ENCODE measurements at regions not wholly inside any gene's neighbourhood (a gene's known extent, or its start where the extent isn't known, plus 50 kb on each side); places are given as distances from the start of the nearest gene placed in this dataset.
A peak's percentile ranks its signal among the peaks of the same experiment; 100 is the strongest.

DNA sequence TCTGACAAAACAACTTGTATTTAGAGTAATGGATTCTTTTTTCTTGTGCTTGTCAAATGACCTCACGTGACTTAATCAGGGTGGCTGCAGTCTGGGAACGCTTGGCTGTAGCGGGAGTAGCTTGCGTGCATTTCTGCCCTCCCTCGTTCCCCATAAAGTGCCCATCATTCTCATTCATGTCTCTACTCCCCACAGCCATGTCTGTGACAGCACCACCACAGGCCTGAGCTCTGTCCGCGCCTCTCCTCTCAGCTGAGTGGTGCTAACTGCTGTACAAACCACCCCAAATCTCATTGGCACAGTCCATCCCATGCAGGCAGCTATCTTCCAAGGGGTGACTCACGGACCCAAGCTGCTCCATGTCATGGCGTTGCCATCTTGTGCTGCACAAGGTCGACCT is 161.7 kb downstream of the TSN start:
- H3K4me3 ChIP-seq (ENCODE audit: low read depth, low read length): no peak overlapping the region
- DNase-seq (ENCODE audit: low read depth): no peak
- no peak for TF ChIP-seq MAX (IDR thresholded peaks at IDR 0.05; ENCODE audit: low read depth, low read length)
- TF ChIP-seq CTCF (IDR thresholded peaks at IDR 0.05; ENCODE audit: low read depth, low read length): no peak
- TF ChIP-seq MYC (IDR thresholded peaks at IDR 0.05; ENCODE audit: low read depth, low read length): no peak
- no peak for TF ChIP-seq POLR2A (IDR thresholded peaks at IDR 0.05; ENCODE audit: extremely low read depth, insufficient read length)

- no peak overlapping the region for H3K4me3 ChIP-seq (ENCODE audit: low read depth, low read length)
- DNase-seq (ENCODE audit: low read depth): no peak
- TF ChIP-seq MAX (IDR thresholded peaks at IDR 0.05; ENCODE audit: low read depth, low read length) (no peak), MYC (IDR thresholded peaks at IDR 0.05; ENCODE audit: low read depth, low read length) (no peak)
Observed at GRCh38 chr2:121918231-121918630, 162.8 kb downstream of the TSN start.

DNA sequence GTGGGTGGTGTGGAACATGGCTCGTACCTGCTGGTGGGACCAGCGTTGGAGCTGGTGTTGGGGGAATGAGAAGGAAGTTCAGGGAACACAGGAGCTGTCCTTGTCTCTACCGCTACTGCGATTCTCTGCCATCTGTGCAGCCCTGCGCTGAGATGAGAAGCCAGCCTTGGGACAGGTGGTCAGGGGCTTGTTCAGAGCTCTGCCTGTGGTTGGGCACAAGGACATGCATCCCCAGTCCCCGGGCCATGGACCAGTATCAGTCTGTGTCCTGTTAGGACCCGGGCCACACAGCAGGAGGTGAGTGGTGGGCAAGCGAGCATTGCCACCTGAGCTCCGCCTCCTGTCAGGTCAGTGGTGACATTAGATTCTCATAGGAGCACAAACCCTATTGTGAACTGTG is 164.4 kb downstream of the TSN start:
- TF ChIP-seq CTCF (IDR thresholded peaks at IDR 0.05; ENCODE audit: low read depth, low read length) (no peak), MYC (IDR thresholded peaks at IDR 0.05; ENCODE audit: low read depth, low read length) (no peak), POLR2A (IDR thresholded peaks at IDR 0.05; ENCODE audit: extremely low read depth, insufficient read length) (no peak), MAX (IDR thresholded peaks at IDR 0.05; ENCODE audit: low read depth, low read length) (no peak)
- no peak overlapping the region for H3K4me3 ChIP-seq (ENCODE audit: low read depth, low read length)
- no peak for DNase-seq (ENCODE audit: low read depth)

GRCh38 chr2:121925466-121925865 is 170.0 kb downstream of the TSN start:
- no peak for DNase-seq (ENCODE audit: low read depth)
- no peak for TF ChIP-seq MAX (IDR thresholded peaks at IDR 0.05; ENCODE audit: low read depth, low read length)
- TF ChIP-seq POLR2A (IDR thresholded peaks at IDR 0.05; ENCODE audit: extremely low read depth, insufficient read length): no peak
- no peak for TF ChIP-seq MYC (IDR thresholded peaks at IDR 0.05; ENCODE audit: low read depth, low read length)
- TF ChIP-seq CTCF (IDR thresholded peaks at IDR 0.05; ENCODE audit: low read depth, low read length): no peak
- H3K4me3 ChIP-seq (ENCODE audit: low read depth, low read length): no peak overlapping the region

- no peak overlapping the region for H3K4me3 ChIP-seq (ENCODE audit: low read depth, low read length)
- DNase-seq (ENCODE audit: low read depth): no peak
- no peak for TF ChIP-seq CTCF (IDR thresholded peaks at IDR 0.05; ENCODE audit: low read depth, low read length)
- TF ChIP-seq MYC (IDR thresholded peaks at IDR 0.05; ENCODE audit: low read depth, low read length): no peak
- TF ChIP-seq POLR2A (IDR thresholded peaks at IDR 0.05; ENCODE audit: extremely low read depth, insufficient read length): no peak
- TF ChIP-seq MAX (IDR thresholded peaks at IDR 0.05; ENCODE audit: low read depth, low read length): no peak
Observed at GRCh38 chr2:121943285-121943684, 187.8 kb downstream of the TSN start.

DNA sequence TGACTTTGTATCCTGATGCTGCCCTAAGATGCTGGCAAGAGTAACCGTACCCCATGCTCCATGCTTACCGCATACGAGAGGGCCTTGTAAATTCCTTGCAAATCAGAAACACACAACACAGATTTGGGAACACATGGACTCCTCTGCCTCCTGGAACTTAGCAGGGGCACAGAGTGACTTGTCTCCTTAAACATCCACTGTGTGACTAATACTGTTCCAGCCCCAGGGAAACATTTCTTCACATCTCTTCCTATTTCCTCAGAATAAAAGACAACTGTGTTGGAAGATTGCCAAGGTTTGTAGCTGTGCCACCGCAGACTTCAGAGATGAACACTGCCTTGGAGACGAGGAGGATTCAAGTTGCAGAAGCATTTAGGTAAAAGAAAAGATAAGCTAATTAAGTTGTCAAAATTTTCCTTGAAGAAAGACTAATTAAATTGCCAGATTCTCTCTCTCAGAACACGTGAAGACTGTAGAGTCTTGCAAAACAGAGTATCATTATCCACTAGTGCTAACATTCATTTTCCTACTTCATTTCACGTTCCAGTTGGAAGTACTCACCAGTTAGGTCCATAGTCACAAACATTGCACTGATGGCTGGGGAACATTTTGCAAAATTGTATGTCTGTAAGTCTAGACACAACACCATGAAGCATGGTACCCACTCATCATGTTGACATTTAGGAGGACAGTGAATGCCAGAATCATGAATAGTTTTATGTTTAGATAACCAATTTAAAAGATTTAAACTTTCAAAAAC is 188.8 kb downstream of the TSN start:
- TF ChIP-seq MAX (IDR thresholded peaks at IDR 0.05; ENCODE audit: low read depth, low read length) (no peak), MYC (IDR thresholded peaks at IDR 0.05; ENCODE audit: low read depth, low read length) (no peak), CTCF (IDR thresholded peaks at IDR 0.05; ENCODE audit: low read depth, low read length) (no peak), POLR2A (IDR thresholded peaks at IDR 0.05; ENCODE audit: extremely low read depth, insufficient read length) (no peak)
- peak; percentile 50 for DNase-seq (ENCODE audit: low read depth)
- H3K4me3 ChIP-seq (ENCODE audit: low read depth, low read length): no peak overlapping the region
